GM19099 (cell line): ENCODE measurements at regions not wholly inside any gene's neighbourhood (a gene's known extent, or its start where the extent isn't known, plus 50 kb on each side); places are given as distances from the start of the nearest gene placed in this dataset.

Experiments used
- POLR2A ChIP-seq: IDR thresholded peaks from 3 replicates; pipeline ENCODE4 v1.6.1; 2011; ENCODE audit warnings: low read depth; ENCODE audit not compliant: insufficient read length; ENCODE audit errors: extremely low read depth

GRCh38 chr16:89027281-89027680 lies 50.3 kb upstream of the CBFA2T3 start:
- TF ChIP-seq POLR2A: no peak

GRCh38 chr16:89031715-89032659 lies 55.0 kb upstream of the CBFA2T3 start:
- peak; percentile 49 for TF ChIP-seq POLR2A

GRCh38 chr16:89033304-89033703 lies 56.3 kb upstream of the CBFA2T3 start:
- no peak for TF ChIP-seq POLR2A

- TF ChIP-seq POLR2A: no peak
These were observed 57.0 kb upstream of the CBFA2T3 start for GRCh38 chr16:89033796-89034572.

GRCh38 chr16:89034573-89034961 lies 57.6 kb upstream of the CBFA2T3 start:
- TF ChIP-seq POLR2A: no peak

- no peak for TF ChIP-seq POLR2A
These were observed 58.1 kb upstream of the CBFA2T3 start for GRCh38 chr16:89034971-89035668.

GRCh38 chr16:89035669-89036570 lies 57.7 kb upstream of the ACSF3 start:
- no peak for TF ChIP-seq POLR2A

- no peak for TF ChIP-seq POLR2A
These were observed 56.9 kb upstream of the ACSF3 start for GRCh38 chr16:89036776-89037175.

GRCh38 chr16:89037261-89038152 lies 56.1 kb upstream of the ACSF3 start:
- TF ChIP-seq POLR2A: no peak

GRCh38 chr16:89038221-89038721 lies 55.4 kb upstream of the ACSF3 start:
- no peak for TF ChIP-seq POLR2A

- no peak for TF ChIP-seq POLR2A
These were observed 54.6 kb upstream of the ACSF3 start for GRCh38 chr16:89038811-89039735.

GRCh38 chr16:89039756-89040155 lies 53.9 kb upstream of the ACSF3 start:
- TF ChIP-seq POLR2A: no peak
